ENCODE measurements at regions not wholly inside any gene's neighbourhood (a gene's known extent, or its start where the extent isn't known, plus 50 kb on each side); places are given as distances from the start of the nearest gene placed in this dataset.

DNA sequence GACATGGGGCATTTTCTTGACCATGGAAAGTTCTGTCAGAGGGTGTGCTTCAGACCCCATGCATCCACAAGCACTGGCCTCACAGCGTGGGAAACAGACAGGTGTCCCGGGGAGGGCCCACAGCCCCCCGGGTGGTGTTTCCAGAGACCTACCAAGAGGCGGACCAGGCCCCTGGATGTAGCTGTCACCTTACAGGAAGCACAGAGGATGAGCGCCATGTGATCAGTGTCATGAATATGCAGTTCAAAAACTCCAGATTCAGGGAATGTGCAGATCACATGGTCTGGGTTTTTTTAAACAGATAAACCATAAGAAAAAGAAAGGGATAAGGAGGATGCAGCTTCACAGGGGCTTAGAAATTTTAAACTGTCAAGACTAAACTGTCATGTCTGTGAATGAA lies 61.0 kb upstream of the SPATA13 start:
- H3K4me1 ChIP-seq (ENCODE audit: control insufficient read depth in 1 of 2, insufficient read depth in 1 of 2, low read depth in 1 of 2, low read length in 1 of 2) = no peaks in the 10 kb centered on the region
- no peak overlapping the region for H3K27ac ChIP-seq
- TF ChIP-seq, protein P1, sequence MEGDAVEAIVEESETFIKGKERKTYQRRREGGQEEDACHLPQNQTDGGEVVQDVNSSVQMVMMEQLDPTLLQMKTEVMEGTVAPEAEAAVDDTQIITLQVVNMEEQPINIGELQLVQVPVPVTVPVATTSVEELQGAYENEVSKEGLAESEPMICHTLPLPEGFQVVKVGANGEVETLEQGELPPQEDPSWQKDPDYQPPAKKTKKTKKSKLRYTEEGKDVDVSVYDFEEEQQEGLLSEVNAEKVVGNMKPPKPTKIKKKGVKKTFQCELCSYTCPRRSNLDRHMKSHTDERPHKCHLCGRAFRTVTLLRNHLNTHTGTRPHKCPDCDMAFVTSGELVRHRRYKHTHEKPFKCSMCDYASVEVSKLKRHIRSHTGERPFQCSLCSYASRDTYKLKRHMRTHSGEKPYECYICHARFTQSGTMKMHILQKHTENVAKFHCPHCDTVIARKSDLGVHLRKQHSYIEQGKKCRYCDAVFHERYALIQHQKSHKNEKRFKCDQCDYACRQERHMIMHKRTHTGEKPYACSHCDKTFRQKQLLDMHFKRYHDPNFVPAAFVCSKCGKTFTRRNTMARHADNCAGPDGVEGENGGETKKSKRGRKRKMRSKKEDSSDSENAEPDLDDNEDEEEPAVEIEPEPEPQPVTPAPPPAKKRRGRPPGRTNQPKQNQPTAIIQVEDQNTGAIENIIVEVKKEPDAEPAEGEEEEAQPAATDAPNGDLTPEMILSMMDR (IDR thresholded peaks at IDR 0.05) = no peak
- no peak overlapping the region for H3K4me3 ChIP-seq (ENCODE audit: low read depth in 1 of 2, low read length in 1 of 2)
- H3K9me3 ChIP-seq = no peaks in the 10 kb centered on the region
- no peaks in the 10 kb centered on the region for H3K36me3 ChIP-seq
- no peaks in the 10 kb centered on the region for H3K27me3 ChIP-seq

DNA sequence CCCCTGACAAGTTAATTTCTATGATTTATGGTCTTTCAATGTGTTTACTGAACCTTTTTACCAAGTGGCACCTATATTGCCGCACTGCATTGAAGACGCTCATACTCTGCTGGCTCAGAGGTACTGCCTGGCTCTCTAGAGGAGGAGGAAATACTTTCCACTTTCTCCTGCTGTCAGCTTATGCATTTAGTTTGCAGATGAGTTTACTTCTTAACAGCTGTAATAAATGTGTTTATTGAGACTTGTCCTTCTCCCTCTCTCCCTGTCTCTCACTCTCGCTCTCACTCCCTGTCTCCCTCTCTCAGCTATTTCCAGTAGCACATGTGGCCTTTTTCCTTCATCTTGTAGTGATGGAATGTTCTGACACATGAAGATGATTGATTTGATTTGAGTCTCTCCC lies 60.3 kb upstream of the SPATA13 start:
- TF ChIP-seq, protein P1 (IDR thresholded peaks at IDR 0.05) = no peak
- no peaks in the 10 kb centered on the region for H3K27me3 ChIP-seq
- H3K9me3 ChIP-seq = no peaks in the 10 kb centered on the region
- no peaks in the 10 kb centered on the region for H3K36me3 ChIP-seq
- H3K4me1 ChIP-seq (ENCODE audit: control insufficient read depth in 1 of 2, insufficient read depth in 1 of 2, low read depth in 1 of 2, low read length in 1 of 2) = no peaks in the 10 kb centered on the region
- no peak overlapping the region for H3K27ac ChIP-seq
- no peak overlapping the region for H3K4me3 ChIP-seq (ENCODE audit: low read depth in 1 of 2, low read length in 1 of 2)

DNA sequence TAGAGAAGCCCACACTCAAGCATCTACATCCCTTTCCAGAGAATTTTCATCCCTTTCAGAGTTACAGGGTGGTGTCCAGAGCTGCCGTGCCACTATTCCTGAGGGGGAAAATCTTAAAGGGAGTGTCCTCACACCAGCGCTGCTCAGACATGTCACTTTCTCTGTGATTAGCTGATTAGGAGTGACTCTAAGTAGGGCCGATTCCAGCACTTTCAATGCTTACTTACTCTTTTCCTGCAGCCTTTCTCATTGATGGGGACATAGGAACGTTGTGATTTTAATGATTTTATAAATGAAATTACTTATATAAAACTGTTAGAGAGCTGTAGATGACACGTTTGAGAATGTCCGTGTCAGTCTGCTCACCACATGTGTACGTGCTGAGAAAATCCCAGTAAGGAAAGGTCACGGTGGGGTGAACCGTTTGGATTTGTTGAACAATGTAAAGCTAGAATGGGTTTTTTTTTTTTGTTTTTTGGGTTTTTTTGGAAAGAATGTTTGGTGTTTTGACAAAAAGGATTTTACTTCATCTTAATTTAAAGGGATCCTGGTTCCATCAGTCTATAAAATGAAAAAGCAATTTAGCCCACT lies 56.6 kb upstream of the SPATA13 start:
- TF ChIP-seq, protein P1 (IDR thresholded peaks at IDR 0.05) = no peak
- no peaks in the 10 kb centered on the region for H3K4me1 ChIP-seq (ENCODE audit: control insufficient read depth in 1 of 2, insufficient read depth in 1 of 2, low read depth in 1 of 2, low read length in 1 of 2)
- no peaks in the 10 kb centered on the region for H3K9me3 ChIP-seq

DNA sequence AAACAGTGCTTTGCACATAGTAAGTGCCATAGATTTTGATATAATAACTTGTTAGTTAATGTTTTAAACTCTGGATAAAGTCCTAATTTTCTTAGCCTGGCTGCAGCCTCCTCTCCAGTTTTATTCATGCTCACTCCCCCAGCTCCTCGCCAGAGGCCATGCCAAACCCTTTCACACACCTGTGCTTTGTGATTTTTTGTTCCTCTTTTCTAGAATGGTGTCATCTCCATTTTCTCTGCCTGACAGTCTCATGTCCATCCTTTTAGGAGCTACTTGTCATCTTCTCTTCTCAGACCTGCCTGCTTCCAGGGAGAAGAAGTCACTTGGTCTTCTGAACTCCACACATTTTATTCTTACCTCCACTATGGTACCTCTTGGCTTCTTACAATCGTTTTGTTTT lies 55.8 kb upstream of the SPATA13 start:
- Histone ChIP-seq H3K9me3 (no peaks in the 10 kb centered on the region), H3K36me3 (no peaks in the 10 kb centered on the region), H3K27ac (no peak overlapping the region), H3K27me3 (no peaks in the 10 kb centered on the region), H3K4me3 (ENCODE audit: low read depth in 1 of 2, low read length in 1 of 2) (no peak overlapping the region), H3K4me1 (ENCODE audit: control insufficient read depth in 1 of 2, insufficient read depth in 1 of 2, low read depth in 1 of 2, low read length in 1 of 2) (no peaks in the 10 kb centered on the region)
- TF ChIP-seq, protein P1 (IDR thresholded peaks at IDR 0.05) = no peak

More for the DNA sequence above, 56.6 kb upstream of the SPATA13 start:
- no peaks in the 10 kb centered on the region for H3K27me3 ChIP-seq
- H3K27ac ChIP-seq = no peak overlapping the region
- H3K36me3 ChIP-seq = no peaks in the 10 kb centered on the region
- no peak overlapping the region for H3K4me3 ChIP-seq (ENCODE audit: low read depth in 1 of 2, low read length in 1 of 2)

DNA sequence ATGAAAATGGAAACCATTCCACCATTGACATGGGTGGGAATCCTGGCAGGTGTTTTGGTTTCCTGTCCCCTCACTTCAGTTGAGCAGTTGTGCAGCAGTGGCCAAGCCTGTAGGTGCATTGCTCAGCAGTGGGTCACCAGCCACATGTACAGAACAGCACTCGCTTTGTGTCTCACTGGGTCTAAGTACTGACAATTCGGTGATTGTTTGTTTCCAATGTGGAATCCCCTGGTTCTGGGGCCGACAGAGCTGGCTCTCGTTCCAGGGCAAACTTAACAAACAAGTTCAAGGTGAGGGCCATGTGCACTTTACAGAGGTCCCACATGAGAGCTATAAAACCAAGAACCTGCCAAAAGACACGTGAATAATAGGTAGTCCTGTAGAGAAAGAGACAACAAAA lies 54.1 kb upstream of the SPATA13 start:
- Histone ChIP-seq H3K4me1 (ENCODE audit: control insufficient read depth in 1 of 2, insufficient read depth in 1 of 2, low read depth in 1 of 2, low read length in 1 of 2) (no peaks in the 10 kb centered on the region), H3K27me3 (no peaks in the 10 kb centered on the region), H3K36me3 (no peaks in the 10 kb centered on the region), H3K4me3 (ENCODE audit: low read depth in 1 of 2, low read length in 1 of 2) (no peak overlapping the region), H3K9me3 (no peaks in the 10 kb centered on the region), H3K27ac (no peak overlapping the region)
- TF ChIP-seq, protein P1 (IDR thresholded peaks at IDR 0.05) = no peak

All from neutrophil (primary cell).